ENCODE measurements at regions not wholly inside any gene's neighbourhood (a gene's known extent, or its start where the extent isn't known, plus 50 kb on each side); places are given as distances from the start of the nearest gene placed in this dataset.
"Not testable (repeated sequence)": the region's sequence is repeated elsewhere in the genome, so short reads cannot be mapped to it uniquely, and the experiment has no call there.

GRCh38 chr4:28015996-28016395 is 1155.4 kb downstream of the STIM2 start:
- Mint-ChIP-seq H3K27ac (ENCODE audit: low read depth) (no peak overlapping the region), H3K4me3 (no peak overlapping the region), H3K36me3 (ENCODE audit: insufficient read depth) (no peaks in the 10 kb centered on the region), H3K4me1 (no peaks in the 10 kb centered on the region), H3K9me3 (peaks cover 22% of the 10 kb centered on the region), H3K27me3 (no peaks in the 10 kb centered on the region)
- no peak for DNase-seq (ENCODE audit: low spot score in 2 of 2)
- ATAC-seq (replicated peaks; ENCODE audit: extremely low read depth, poor library complexity, severe bottlenecking) = no peak

- not testable (repeated sequence) for H3K4me3 Mint-ChIP-seq; DNase-seq (ENCODE audit: low spot score in 2 of 2); H3K27ac Mint-ChIP-seq (ENCODE audit: low read depth); H3K4me1 Mint-ChIP-seq; ATAC-seq (replicated peaks; ENCODE audit: extremely low read depth, poor library complexity, severe bottlenecking); H3K27me3 Mint-ChIP-seq; H3K36me3 Mint-ChIP-seq (ENCODE audit: insufficient read depth)
- H3K9me3 Mint-ChIP-seq = peaks cover 30% of the 10 kb centered on the region
Observed at GRCh38 chr4:28038253-28038652, 1177.6 kb downstream of the STIM2 start.

GRCh38 chr4:28062562-28062961 is 1201.9 kb downstream of the STIM2 start:
- Mint-ChIP-seq H3K9me3 (peaks cover 12% of the 10 kb centered on the region), H3K4me3 (no peak overlapping the region), H3K27me3 (no peaks in the 10 kb centered on the region), H3K27ac (ENCODE audit: low read depth) (no peak overlapping the region), H3K36me3 (ENCODE audit: insufficient read depth) (no peaks in the 10 kb centered on the region), H3K4me1 (no peaks in the 10 kb centered on the region)
- ATAC-seq (replicated peaks; ENCODE audit: extremely low read depth, poor library complexity, severe bottlenecking) = no peak
- DNase-seq (ENCODE audit: low spot score in 2 of 2) = no peak

- Mint-ChIP-seq H3K36me3 (ENCODE audit: insufficient read depth) (no peaks in the 10 kb centered on the region), H3K4me3 (no peak overlapping the region), H3K4me1 (no peaks in the 10 kb centered on the region), H3K9me3 (peaks cover 16% of the 10 kb centered on the region), H3K27me3 (no peaks in the 10 kb centered on the region), H3K27ac (ENCODE audit: low read depth) (no peak overlapping the region)
- DNase-seq (ENCODE audit: low spot score in 2 of 2) (no peak), ATAC-seq (replicated peaks; ENCODE audit: extremely low read depth, poor library complexity, severe bottlenecking) (no peak)
Observed at GRCh38 chr4:28073860-28074555, 1213.4 kb downstream of the STIM2 start.

- ATAC-seq (replicated peaks; ENCODE audit: extremely low read depth, poor library complexity, severe bottlenecking) (no peak), DNase-seq (ENCODE audit: low spot score in 2 of 2) (no peak)
- no peak overlapping the region for H3K4me3 Mint-ChIP-seq
- H3K9me3 Mint-ChIP-seq = peaks cover 18% of the 10 kb centered on the region
- H3K27ac Mint-ChIP-seq (ENCODE audit: low read depth) = no peak overlapping the region
- H3K27me3 Mint-ChIP-seq = no peaks in the 10 kb centered on the region
- H3K36me3 Mint-ChIP-seq (ENCODE audit: insufficient read depth) = no peaks in the 10 kb centered on the region
- no peaks in the 10 kb centered on the region for H3K4me1 Mint-ChIP-seq
Observed at GRCh38 chr4:28075401-28075956, 1214.8 kb downstream of the STIM2 start.

GRCh38 chr4:28077203-28077602 is 1216.6 kb downstream of the STIM2 start:
- peaks cover 20% of the 10 kb centered on the region for H3K9me3 Mint-ChIP-seq
- ATAC-seq (replicated peaks; ENCODE audit: extremely low read depth, poor library complexity, severe bottlenecking); H3K4me3 Mint-ChIP-seq; H3K4me1 Mint-ChIP-seq; H3K36me3 Mint-ChIP-seq (ENCODE audit: insufficient read depth); DNase-seq (ENCODE audit: low spot score in 2 of 2); H3K27ac Mint-ChIP-seq (ENCODE audit: low read depth); H3K27me3 Mint-ChIP-seq: not testable (repeated sequence)

- H3K27ac Mint-ChIP-seq (ENCODE audit: low read depth) = no peak overlapping the region
- H3K27me3 Mint-ChIP-seq = no peaks in the 10 kb centered on the region
- DNase-seq (ENCODE audit: low spot score in 2 of 2) (no peak), ATAC-seq (replicated peaks; ENCODE audit: extremely low read depth, poor library complexity, severe bottlenecking) (no peak)
- H3K4me3 Mint-ChIP-seq = no peak overlapping the region
- peaks cover 47% of the 10 kb centered on the region for H3K9me3 Mint-ChIP-seq
- peaks cover 2% of the 10 kb centered on the region for H3K36me3 Mint-ChIP-seq (ENCODE audit: insufficient read depth)
- H3K4me1 Mint-ChIP-seq = no peaks in the 10 kb centered on the region
Observed at GRCh38 chr4:28082686-28083390, 1222.2 kb downstream of the STIM2 start.

- ATAC-seq (replicated peaks; ENCODE audit: extremely low read depth, poor library complexity, severe bottlenecking) = no peak
- no peaks in the 10 kb centered on the region for H3K4me1 Mint-ChIP-seq
Observed at GRCh38 chr4:28092610-28093009, 1232.0 kb downstream of the STIM2 start.

GRCh38 chr4:28093071-28093470 is 1232.4 kb downstream of the STIM2 start:
- Mint-ChIP-seq H3K36me3 (ENCODE audit: insufficient read depth) (no peaks in the 10 kb centered on the region), H3K4me3 (no peak overlapping the region), H3K27me3 (no peaks in the 10 kb centered on the region), H3K4me1 (no peaks in the 10 kb centered on the region), H3K9me3 (peaks cover 22% of the 10 kb centered on the region), H3K27ac (ENCODE audit: low read depth) (no peak overlapping the region)
- ATAC-seq (replicated peaks; ENCODE audit: extremely low read depth, poor library complexity, severe bottlenecking) (no peak), DNase-seq (ENCODE audit: low spot score in 2 of 2) (no peak)

More at GRCh38 chr4:28092610-28093009, 1232.0 kb downstream of the STIM2 start:
- Mint-ChIP-seq H3K27me3 (no peaks in the 10 kb centered on the region), H3K9me3 (peaks cover 22% of the 10 kb centered on the region), H3K27ac (ENCODE audit: low read depth) (no peak overlapping the region), H3K36me3 (ENCODE audit: insufficient read depth) (no peaks in the 10 kb centered on the region), H3K4me3 (no peak overlapping the region)
- DNase-seq (ENCODE audit: low spot score in 2 of 2) = no peak

- Mint-ChIP-seq H3K9me3 (peaks cover 15% of the 10 kb centered on the region), H3K27ac (ENCODE audit: low read depth) (no peak overlapping the region), H3K4me3 (no peak overlapping the region), H3K27me3 (no peaks in the 10 kb centered on the region), H3K36me3 (ENCODE audit: insufficient read depth) (no peaks in the 10 kb centered on the region), H3K4me1 (no peaks in the 10 kb centered on the region)
- no peak for DNase-seq (ENCODE audit: low spot score in 2 of 2)
- no peak for ATAC-seq (replicated peaks; ENCODE audit: extremely low read depth, poor library complexity, severe bottlenecking)
Observed at GRCh38 chr4:28101583-28101982, 1240.9 kb downstream of the STIM2 start.

- no peaks in the 10 kb centered on the region for H3K36me3 Mint-ChIP-seq (ENCODE audit: insufficient read depth)
- peaks cover 15% of the 10 kb centered on the region for H3K9me3 Mint-ChIP-seq
- DNase-seq (ENCODE audit: low spot score in 2 of 2) (no peak), ATAC-seq (replicated peaks; ENCODE audit: extremely low read depth, poor library complexity, severe bottlenecking) (no peak)
- H3K4me3 Mint-ChIP-seq = no peak overlapping the region
- H3K4me1 Mint-ChIP-seq = no peaks in the 10 kb centered on the region
- no peak overlapping the region for H3K27ac Mint-ChIP-seq (ENCODE audit: low read depth)
- H3K27me3 Mint-ChIP-seq = no peaks in the 10 kb centered on the region
Observed at GRCh38 chr4:28105271-28105859, 1244.7 kb downstream of the STIM2 start.

GRCh38 chr4:28106155-28106554 is 1245.5 kb downstream of the STIM2 start:
- DNase-seq (ENCODE audit: low spot score in 2 of 2) (no peak), ATAC-seq (replicated peaks; ENCODE audit: extremely low read depth, poor library complexity, severe bottlenecking) (no peak)
- no peak overlapping the region for H3K4me3 Mint-ChIP-seq
- H3K4me1 Mint-ChIP-seq = no peaks in the 10 kb centered on the region
- no peaks in the 10 kb centered on the region for H3K36me3 Mint-ChIP-seq (ENCODE audit: insufficient read depth)
- H3K27me3 Mint-ChIP-seq = no peaks in the 10 kb centered on the region
- peaks cover 15% of the 10 kb centered on the region for H3K9me3 Mint-ChIP-seq
- no peak overlapping the region for H3K27ac Mint-ChIP-seq (ENCODE audit: low read depth)

- H3K4me3 Mint-ChIP-seq = no peak overlapping the region
- H3K27ac Mint-ChIP-seq (ENCODE audit: low read depth) = no peak overlapping the region
- H3K36me3 Mint-ChIP-seq (ENCODE audit: insufficient read depth) = no peaks in the 10 kb centered on the region
- no peaks in the 10 kb centered on the region for H3K27me3 Mint-ChIP-seq
- ATAC-seq (replicated peaks; ENCODE audit: extremely low read depth, poor library complexity, severe bottlenecking) (no peak), DNase-seq (ENCODE audit: low spot score in 2 of 2) (no peak)
- H3K9me3 Mint-ChIP-seq = peaks cover 9% of the 10 kb centered on the region
- no peaks in the 10 kb centered on the region for H3K4me1 Mint-ChIP-seq
Observed at GRCh38 chr4:28109801-28110200, 1249.2 kb downstream of the STIM2 start.
